ENCODE measurements at regions not wholly inside any gene's neighbourhood (a gene's known extent, or its start where the extent isn't known, plus 50 kb on each side); places are given as distances from the start of the nearest gene placed in this dataset.

- no peaks in the 10 kb centered on the region for H3K27me3 Mint-ChIP-seq (ENCODE audit: low read depth, poor library complexity)
- DNase-seq: no peak
- no peak overlapping the region for H3K4me3 Mint-ChIP-seq
- H3K4me1 Mint-ChIP-seq: no peaks in the 10 kb centered on the region
- TF ChIP-seq CTCF (IDR thresholded peaks at IDR 0.05): no peak
- H3K36me3 Mint-ChIP-seq (ENCODE audit: low read depth): no peaks in the 10 kb centered on the region
- no peak overlapping the region for H3K27ac Mint-ChIP-seq
- no peaks in the 10 kb centered on the region for H3K9me3 Mint-ChIP-seq
Observed at GRCh38 chr5:145393426-145393825, 441.7 kb downstream of the PRELID2 start.

- TF ChIP-seq CTCF (IDR thresholded peaks at IDR 0.05): no peak
- H3K27ac Mint-ChIP-seq: no peak overlapping the region
- H3K4me3 Mint-ChIP-seq: no peak overlapping the region
- no peaks in the 10 kb centered on the region for H3K27me3 Mint-ChIP-seq (ENCODE audit: low read depth, poor library complexity)
- no peaks in the 10 kb centered on the region for H3K36me3 Mint-ChIP-seq (ENCODE audit: low read depth)
- H3K4me1 Mint-ChIP-seq: no peaks in the 10 kb centered on the region
- DNase-seq: no peak
- H3K9me3 Mint-ChIP-seq: no peaks in the 10 kb centered on the region
Observed at GRCh38 chr5:145389047-145389446, 446.1 kb downstream of the PRELID2 start.

GRCh38 chr5:145385276-145385675 lies 449.9 kb downstream of the PRELID2 start:
- peaks cover 3% of the 10 kb centered on the region for H3K27me3 Mint-ChIP-seq (ENCODE audit: low read depth, poor library complexity)
- H3K36me3 Mint-ChIP-seq (ENCODE audit: low read depth): no peaks in the 10 kb centered on the region
- peaks cover 11% of the 10 kb centered on the region for H3K9me3 Mint-ChIP-seq
- H3K4me1 Mint-ChIP-seq: no peaks in the 10 kb centered on the region
- no peak overlapping the region for H3K27ac Mint-ChIP-seq
- no peak for DNase-seq
- TF ChIP-seq CTCF (IDR thresholded peaks at IDR 0.05): no peak
- no peak overlapping the region for H3K4me3 Mint-ChIP-seq

GRCh38 chr5:145378226-145378625 lies 456.9 kb downstream of the PRELID2 start:
- no peaks in the 10 kb centered on the region for H3K36me3 Mint-ChIP-seq (ENCODE audit: low read depth)
- no peak overlapping the region for H3K27ac Mint-ChIP-seq
- peaks cover 70% of the 10 kb centered on the region for H3K9me3 Mint-ChIP-seq
- peaks cover 3% of the 10 kb centered on the region for H3K27me3 Mint-ChIP-seq (ENCODE audit: low read depth, poor library complexity)
- TF ChIP-seq CTCF (IDR thresholded peaks at IDR 0.05): no peak
- no peak overlapping the region for H3K4me3 Mint-ChIP-seq
- H3K4me1 Mint-ChIP-seq: no peaks in the 10 kb centered on the region
- DNase-seq: no peak

- no peaks in the 10 kb centered on the region for H3K36me3 Mint-ChIP-seq (ENCODE audit: low read depth)
- DNase-seq: no peak
- H3K27ac Mint-ChIP-seq: no peak overlapping the region
- H3K4me3 Mint-ChIP-seq: no peak overlapping the region
- H3K27me3 Mint-ChIP-seq (ENCODE audit: low read depth, poor library complexity): no peaks in the 10 kb centered on the region
- H3K9me3 Mint-ChIP-seq: peaks cover 82% of the 10 kb centered on the region
- no peaks in the 10 kb centered on the region for H3K4me1 Mint-ChIP-seq
- no peak for TF ChIP-seq CTCF (IDR thresholded peaks at IDR 0.05)
Observed at GRCh38 chr5:145375521-145375920, 459.6 kb downstream of the PRELID2 start.

- H3K27me3 Mint-ChIP-seq (ENCODE audit: low read depth, poor library complexity): no peaks in the 10 kb centered on the region
- TF ChIP-seq CTCF (IDR thresholded peaks at IDR 0.05): no peak
- no peak overlapping the region for H3K27ac Mint-ChIP-seq
- H3K9me3 Mint-ChIP-seq: peaks cover 3% of the 10 kb centered on the region
- H3K4me3 Mint-ChIP-seq: no peak overlapping the region
- H3K36me3 Mint-ChIP-seq (ENCODE audit: low read depth): no peaks in the 10 kb centered on the region
- DNase-seq: no peak
- no peaks in the 10 kb centered on the region for H3K4me1 Mint-ChIP-seq
Observed at GRCh38 chr5:145365464-145365863, 469.7 kb downstream of the PRELID2 start.
